Brain microvascular endothelial cell (primary cell): ENCODE measurements at regions not wholly inside any gene's neighbourhood (a gene's known extent, or its start where the extent isn't known, plus 50 kb on each side); places are given as distances from the start of the nearest gene placed in this dataset.

ENCODE experiments used
- DNase-seq: peaks from one replicate; pipeline ENCODE4 v3.0.0-alpha.2; 2020
- H3K27ac ChIP-seq: fragments of 250-450 bp; sonication (Bioruptor Pico); 2 replicates; pipeline ENCODE4 v1.5.1; 2020; ENCODE audit warnings: mild to moderate bottlenecking, moderate library complexity
- H3K27me3 ChIP-seq: fragments of 250-450 bp; sonication (Bioruptor Pico); replicated peaks from 2 replicates; pipeline ENCODE4 v1.5.1; 2020; ENCODE audit warnings: mild to moderate bottlenecking
- H3K36me3 ChIP-seq: fragments of 250-450 bp; sonication (Bioruptor Pico); replicated peaks from 2 replicates; pipeline ENCODE4 v1.5.1; 2020; ENCODE audit warnings: mild to moderate bottlenecking
- H3K4me3 ChIP-seq: 2 replicates; pipeline ENCODE4 v1.5.1; 2011; ENCODE audit warnings: low read depth, mild to moderate bottlenecking, control low read depth, low read length, moderate library complexity
- CTCF ChIP-seq: IDR thresholded peaks from 2 replicates; pipeline ENCODE4 v1.5.1; 2011; ENCODE audit warnings: low read depth, mild to moderate bottlenecking, moderate library complexity, low read length, control low read depth, inconsistent platforms; ENCODE audit errors: missing control alignments
- in situ Hi-C: cut with HindIII; loops from 2 replicates; pipeline ENCODE4 v1.10.0; 2017; ENCODE audit warnings: low sequenced_read_pairs, low pct_ligation_motif_present

- H3K4me3 ChIP-seq = no peak overlapping the region
- TF ChIP-seq CTCF = no peak
- no peak overlapping the region for H3K27ac ChIP-seq
- peak; percentile 66 for DNase-seq
- H3K27me3 ChIP-seq = no peaks in the 10 kb centered on the region
- H3K36me3 ChIP-seq = no peaks in the 10 kb centered on the region
- in situ Hi-C loops = no loop called here
Observed at GRCh38 chr5:115415143-115415491, 118.7 kb upstream of the CCDC112 start.

GRCh38 chr5:115414406-115415142 is 118.1 kb upstream of the CCDC112 start:
- DNase-seq = peak; percentile 50
- Histone ChIP-seq H3K4me3 (no peak overlapping the region), H3K36me3 (no peaks in the 10 kb centered on the region), H3K27me3 (no peaks in the 10 kb centered on the region), H3K27ac (no peak overlapping the region)
- TF ChIP-seq CTCF = no peak
- in situ Hi-C loops = no loop called here

- Histone ChIP-seq H3K36me3 (no peaks in the 10 kb centered on the region), H3K27me3 (no peaks in the 10 kb centered on the region), H3K4me3 (no peak overlapping the region), H3K27ac (no peak overlapping the region)
- no peak for TF ChIP-seq CTCF
- DNase-seq = no peak
- in situ Hi-C loops = no loop called here
Observed at GRCh38 chr5:115413651-115414050, 117.2 kb upstream of the CCDC112 start.

- in situ Hi-C loops = no loop called here
- Histone ChIP-seq H3K36me3 (no peaks in the 10 kb centered on the region), H3K27ac (no peak overlapping the region), H3K4me3 (no peak overlapping the region), H3K27me3 (no peaks in the 10 kb centered on the region)
- TF ChIP-seq CTCF = no peak
- DNase-seq = no peak
Observed at GRCh38 chr5:115409094-115409493, 112.6 kb upstream of the CCDC112 start.

- Histone ChIP-seq H3K27me3 (no peaks in the 10 kb centered on the region), H3K27ac (no peak overlapping the region), H3K4me3 (no peak overlapping the region), H3K36me3 (no peaks in the 10 kb centered on the region)
- no peak for DNase-seq
- no peak for TF ChIP-seq CTCF
- in situ Hi-C loops = no loop called here
Observed at GRCh38 chr5:115402822-115403577, 106.5 kb upstream of the CCDC112 start.
